HG02571 (cell line): ENCODE measurements at regions not wholly inside any gene's neighbourhood (a gene's known extent, or its start where the extent isn't known, plus 50 kb on each side); places are given as distances from the start of the nearest gene placed in this dataset.
"Not testable (repeated sequence)": the region's sequence is repeated elsewhere in the genome, so short reads cannot be mapped to it uniquely, and the experiment has no call there.

Experiments used
- ATAC-seq: cut with Tn5 transposase; IDR thresholded peaks from one replicate; pipeline ENCODE4 v1.9.1; 2021; ENCODE audit warnings: mild to moderate bottlenecking, moderate library complexity; ENCODE audit not compliant: unreplicated experiment

GRCh38 chr15:62362608-62363007, 197.5 kb upstream of the C2CD4B start:
- ATAC-seq = no peak

- ATAC-seq = no peak
Measured at GRCh38 chr15:62363913-62364312, 198.8 kb upstream of the C2CD4B start.

DNA sequence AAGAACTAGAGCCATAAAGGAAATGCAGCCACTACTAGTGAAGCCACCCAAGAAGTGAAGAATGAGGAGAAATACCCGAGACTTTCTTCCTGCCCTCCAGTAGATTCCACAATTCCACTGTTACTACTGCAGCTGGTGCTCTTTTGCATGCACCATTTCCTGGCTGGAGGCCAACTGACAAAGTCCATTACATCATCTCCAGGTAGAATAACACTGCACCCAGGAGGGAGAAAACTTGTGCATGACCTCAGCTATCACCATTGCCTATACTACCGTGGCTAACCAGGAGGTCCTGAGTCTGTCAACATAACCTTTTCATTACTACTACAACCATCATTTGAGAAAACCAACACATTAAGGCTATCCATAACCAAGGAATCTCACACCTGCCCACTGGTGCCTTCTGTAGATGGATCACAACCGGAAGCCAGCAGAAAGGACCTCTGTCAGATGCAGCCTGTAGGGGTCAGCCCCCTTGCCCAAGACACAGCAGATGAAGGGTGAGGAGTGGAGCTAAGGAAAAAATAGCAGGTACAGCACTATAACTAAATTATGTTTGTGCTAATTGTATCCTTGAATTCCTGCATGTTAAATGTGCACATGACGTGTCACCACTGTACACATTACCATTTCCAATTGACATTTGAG, 200.8 kb upstream of the C2CD4B start:
- ATAC-seq = no peak

GRCh38 chr15:62369454-62369853, 204.4 kb upstream of the C2CD4B start:
- no peak for ATAC-seq

DNA sequence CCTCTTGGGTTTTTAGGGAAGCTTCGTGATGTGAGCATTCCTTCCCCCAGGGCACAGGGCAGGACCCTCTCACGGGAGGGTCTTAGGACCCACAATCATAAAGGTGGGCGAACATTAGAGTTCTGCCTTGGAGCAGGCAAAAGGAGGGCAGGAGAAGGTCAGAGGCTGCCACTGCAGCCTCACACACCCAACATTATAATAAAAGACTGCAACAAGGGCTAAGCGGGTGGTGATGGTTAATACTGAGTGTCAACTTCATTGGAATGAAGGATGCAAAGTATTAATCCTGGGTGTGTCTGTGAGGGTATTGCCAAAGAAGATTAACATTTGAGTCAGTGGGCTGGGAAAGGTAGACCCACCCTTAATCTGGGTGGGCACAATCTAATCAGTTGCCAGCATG, 206.6 kb upstream of the C2CD4B start:
- ATAC-seq = not testable (repeated sequence)

DNA sequence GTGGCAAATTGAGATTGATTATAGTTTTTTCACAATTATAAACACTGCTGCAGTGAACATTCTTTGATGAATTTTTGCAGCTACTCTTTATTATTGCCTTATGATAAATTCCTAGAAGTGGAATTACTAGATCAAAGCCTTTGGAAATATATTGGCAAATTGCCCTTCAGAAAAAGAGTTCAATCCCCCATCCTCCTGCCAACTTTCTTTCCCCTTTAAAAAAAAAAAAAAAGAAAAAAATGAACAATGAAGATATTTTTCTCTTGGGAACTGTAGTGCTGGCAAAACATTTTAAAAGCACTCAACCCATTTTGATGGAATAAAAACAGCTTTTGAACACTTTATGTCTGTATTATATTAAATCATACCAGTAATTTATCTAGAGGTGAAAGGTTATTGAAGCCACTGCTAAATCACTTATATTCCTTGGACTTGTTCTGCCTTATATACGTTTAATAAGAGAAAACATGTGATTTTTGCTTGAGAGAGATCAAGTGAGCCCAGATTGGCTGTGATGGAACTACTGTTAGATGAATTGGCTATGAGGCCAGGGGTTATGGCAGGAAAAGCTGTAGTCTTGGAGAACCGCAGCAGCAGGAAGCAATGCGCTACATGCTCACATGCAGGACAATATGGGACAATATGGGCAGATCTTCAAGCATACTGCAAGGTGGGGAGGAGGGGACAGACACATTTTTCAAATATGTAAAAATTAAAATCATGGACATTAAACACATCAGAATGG, 212.8 kb upstream of the C2CD4B start:
- no peak for ATAC-seq

DNA sequence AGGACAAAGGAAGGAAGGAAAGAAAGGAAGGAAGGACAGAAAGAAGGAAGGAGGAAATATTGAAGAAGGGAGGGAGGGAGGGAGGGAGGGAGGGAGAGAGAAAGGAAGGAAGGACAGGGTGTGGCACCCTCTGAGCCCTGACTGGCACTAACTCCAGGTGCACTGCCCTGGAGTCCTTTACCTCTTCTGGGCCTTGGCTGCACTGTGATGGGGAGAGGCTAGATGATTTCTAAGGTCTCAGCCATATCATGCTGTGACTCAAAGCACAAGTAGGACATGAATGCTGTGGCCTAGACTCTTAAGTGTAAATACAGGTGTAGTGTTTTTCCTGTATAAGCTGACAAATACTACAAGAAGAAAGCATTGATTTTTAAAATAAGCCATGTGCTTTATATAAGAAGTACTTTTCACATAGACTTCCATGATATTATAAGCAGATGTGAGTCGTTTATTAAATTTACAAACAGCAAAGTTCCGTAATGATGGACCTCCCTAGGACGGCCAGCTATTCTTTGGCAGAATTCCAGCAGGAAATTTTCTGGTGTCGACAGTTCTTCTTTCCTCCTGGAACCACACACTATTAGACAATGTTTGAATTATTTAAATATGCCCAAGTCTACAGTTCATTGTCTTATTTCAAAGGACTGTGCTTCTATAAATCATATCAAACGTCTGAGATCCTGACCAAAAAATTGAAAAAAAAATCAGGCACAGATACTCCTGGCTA, 213.8 kb upstream of the C2CD4B start:
- ATAC-seq = no peak

GRCh38 chr15:62380011-62380410, 214.9 kb upstream of the C2CD4B start:
- ATAC-seq = no peak

DNA sequence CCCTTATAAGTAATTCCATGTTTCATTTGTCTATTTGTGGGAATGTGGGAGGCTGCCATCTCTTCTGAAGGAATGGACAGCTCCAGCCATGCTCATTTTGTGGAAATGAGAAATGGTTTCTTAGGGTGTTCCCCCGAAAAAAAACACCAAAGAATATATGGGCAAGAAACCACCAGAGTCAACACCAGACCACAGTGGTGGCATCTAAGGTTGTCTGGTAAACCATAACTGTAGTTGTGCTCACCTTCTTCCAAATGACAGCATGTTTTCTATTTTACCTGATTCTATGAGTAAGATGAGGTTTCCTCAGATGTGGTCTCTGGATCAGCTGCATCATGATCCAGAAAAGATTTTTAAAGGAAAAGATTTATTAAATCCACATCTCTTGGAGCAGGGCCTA, 217.0 kb upstream of the C2CD4B start:
- no peak for ATAC-seq

DNA sequence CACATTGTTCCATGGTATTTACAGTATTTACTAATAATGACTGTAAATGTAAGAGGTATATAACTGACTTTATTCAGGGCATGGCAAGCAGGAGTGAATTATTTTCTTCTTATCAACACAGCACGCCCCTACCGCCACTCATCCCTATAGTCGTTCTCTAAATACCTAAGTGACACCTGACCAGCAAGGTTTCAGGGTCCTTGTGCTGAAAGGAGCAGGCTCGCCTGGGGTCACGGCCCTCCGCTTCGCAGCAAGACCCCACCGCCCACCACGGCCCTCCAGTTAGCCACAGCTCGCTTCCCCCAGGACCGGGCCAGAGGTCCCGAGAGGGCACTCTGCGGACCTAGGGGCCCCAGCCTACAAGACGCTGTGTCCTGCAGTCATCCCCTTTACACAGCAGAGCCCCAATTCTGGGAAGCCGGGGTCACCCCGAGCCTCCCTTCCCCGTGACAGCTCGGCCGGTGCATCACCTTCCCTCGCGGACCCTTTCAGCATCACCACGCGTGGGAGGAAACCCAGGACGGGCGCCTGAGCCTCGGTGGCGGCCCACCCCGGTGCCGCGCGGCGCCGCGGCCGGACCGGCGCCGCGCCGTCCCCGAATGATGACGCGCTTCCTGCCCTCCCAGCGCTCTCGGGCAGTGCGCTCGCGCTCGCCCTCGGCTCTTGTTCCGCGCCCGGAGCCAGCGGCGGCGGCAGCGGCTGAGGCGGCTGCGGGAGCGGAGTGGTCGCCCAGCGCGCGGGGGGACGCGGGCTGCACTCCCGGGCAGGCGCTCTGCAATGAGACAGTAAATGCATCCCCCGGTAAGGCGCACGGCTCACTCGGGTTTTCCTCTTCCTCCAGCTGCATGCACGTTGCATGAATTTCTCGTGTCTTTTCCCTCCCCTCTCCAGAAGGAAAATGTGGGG, 225.1 kb upstream of the C2CD4B start, which contains the start of gene TLN2:
TLN2 (plus strand) TSS at position 666 of the 906 bp plus-strand sequence.
- peak; percentile 86 for ATAC-seq

DNA sequence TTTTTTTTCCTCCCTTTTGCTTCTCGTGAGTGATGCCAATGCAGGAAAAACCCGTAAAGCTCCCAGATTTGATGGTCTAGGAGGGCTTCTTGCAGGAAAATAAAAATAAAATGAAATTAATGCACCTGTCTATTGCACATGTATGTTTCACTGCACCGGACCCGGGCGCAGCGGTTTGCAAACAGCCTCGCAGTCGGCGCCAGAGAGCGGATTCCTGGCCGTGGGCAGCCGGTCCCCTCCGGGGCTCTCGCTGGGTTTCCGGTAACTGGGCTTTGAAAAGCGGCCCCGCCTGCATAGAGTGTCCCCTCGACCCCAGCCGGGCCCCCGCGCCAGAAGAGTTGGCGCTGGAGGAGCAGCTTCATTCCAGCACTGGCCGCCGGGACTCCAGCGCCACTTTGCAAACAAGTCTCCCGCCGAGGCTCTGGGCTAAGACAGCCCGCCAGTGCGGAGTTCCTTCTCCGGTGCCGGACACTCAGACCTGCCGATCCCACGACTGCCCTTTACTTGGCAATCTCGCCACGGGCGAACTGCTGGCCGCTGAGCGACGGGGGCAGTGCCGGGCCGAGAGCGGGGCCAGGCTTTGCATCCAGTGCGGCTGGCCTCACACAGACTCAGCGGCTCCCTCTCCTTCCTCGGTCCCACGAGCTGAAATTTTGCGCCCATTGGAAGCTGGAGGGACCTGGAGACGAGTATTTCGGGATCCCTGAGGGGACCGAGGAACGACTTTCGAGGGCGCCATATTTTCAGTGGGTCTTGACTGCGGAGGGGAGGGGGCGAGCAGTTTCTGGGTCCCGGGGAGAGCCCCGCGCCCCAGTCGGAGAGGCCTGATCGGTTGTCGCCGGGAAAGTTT, 225.9 kb upstream of the C2CD4B start:
- ATAC-seq = peak; percentile 27

DNA sequence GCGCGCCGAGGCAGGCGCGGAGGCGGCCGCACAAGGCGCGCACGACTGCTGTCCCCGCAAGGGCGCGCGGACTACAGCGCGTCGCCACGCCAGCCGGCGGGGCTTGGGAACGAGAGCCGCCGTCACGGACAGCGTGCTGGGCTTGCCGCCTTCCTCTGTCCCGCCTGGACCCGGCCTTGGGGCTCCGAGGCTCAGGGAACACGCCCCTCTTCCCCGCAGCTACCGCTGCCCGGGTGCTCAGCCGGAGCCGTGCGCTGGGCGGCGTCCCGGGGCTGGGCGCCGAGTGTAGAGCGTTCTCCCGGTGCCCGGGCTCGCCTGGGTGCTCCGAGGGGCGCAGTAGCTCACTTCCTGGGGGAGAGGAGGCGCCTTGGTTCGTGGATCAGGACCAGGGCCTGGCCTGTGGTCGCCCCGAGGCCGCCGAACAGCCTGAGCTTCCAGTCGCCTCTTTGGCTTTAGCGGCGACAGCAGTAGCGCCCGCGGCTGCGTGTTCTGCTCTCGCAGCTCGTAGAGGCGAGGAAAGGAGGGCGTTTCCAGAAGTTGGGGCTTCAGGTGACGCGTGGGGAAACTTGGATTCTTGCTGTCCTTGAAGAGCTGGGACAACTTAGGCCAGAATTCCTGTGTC, 226.7 kb upstream of the C2CD4B start:
- no peak for ATAC-seq

DNA sequence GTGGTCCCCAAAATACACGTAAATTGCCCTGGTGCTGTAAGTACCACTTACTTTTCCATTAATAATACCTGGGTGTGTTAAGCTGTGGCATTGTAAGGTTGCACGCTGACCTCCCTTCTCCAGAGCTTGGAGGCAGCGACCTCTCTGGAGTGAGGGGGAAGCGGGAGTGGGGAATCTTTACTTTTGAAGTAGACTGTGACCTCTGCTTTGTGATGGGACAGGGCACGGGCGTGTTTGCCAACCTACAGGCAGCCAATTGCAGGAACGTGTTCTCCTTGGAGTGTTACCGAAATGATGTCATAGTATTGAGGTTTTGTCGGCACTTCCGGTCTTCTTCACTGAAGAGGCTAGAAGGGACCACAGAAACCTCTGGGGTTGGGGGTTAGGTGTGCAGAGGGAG, 227.3 kb upstream of the C2CD4B start:
- ATAC-seq = no peak

DNA sequence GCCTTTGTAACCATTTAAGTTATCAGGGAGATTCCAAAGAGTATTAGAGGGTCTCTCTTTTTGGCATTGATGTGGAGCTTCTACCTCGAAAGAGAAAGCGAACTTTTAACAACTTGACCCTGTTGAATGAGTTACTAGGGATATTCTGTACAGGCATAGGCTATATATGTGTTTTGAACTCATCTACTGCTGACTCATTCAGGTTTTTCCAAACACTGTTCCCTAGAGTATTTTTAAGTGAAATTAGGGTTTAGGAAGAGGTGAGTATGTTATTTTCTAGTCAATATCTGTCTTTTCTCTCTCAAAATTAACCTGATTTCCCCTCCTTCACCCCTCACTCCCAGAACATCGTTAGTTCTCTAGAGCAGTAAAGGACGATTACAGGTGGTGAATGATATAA, 228.1 kb upstream of the C2CD4B start:
- no peak for ATAC-seq

- ATAC-seq = no peak
Measured at GRCh38 chr15:62394079-62394478, 229.0 kb upstream of the C2CD4B start.

- ATAC-seq = no peak
Measured at GRCh38 chr15:62400778-62401177, 235.7 kb upstream of the C2CD4B start.

DNA sequence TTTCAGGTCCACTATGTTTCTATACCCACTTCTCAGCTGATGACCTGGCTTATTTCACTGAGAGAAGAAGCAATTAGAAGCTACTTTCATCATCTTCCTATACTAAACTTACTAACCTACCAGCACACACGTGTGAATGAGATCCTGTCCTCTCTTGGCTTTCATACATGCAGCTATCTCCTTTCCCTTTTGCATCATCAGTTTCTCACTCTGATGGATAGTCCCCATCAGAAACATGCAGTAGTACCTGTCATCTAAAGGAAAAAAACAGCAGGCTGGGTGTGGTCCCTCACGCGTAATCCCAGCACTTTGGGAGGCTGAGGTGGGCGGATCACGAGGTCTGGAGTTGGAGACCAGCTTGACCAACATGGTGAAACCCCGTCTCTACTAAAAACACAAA, 237.6 kb upstream of the C2CD4B start:
- no peak for ATAC-seq

- no peak for ATAC-seq
Measured at GRCh38 chr15:62403164-62403809, 238.2 kb upstream of the C2CD4B start.
